ENCODE measurements at regions not wholly inside any gene's neighbourhood (a gene's known extent, or its start where the extent isn't known, plus 50 kb on each side); places are given as distances from the start of the nearest gene placed in this dataset.

GRCh38 chr21:22138297-22139016 is 1140.2 kb downstream of the NCAM2 start:
- no peak for DNase-seq
- ChIA-PET POLR2A (no interaction called here), CTCF (no interaction called here)
- Histone ChIP-seq H3K27ac (ENCODE audit: low read depth in 2 of 2, low read length in 1 of 2) (no peak overlapping the region), H3K27me3 (ENCODE audit: insufficient read depth) (no peaks in the 10 kb centered on the region), H4K20me1 (ENCODE audit: insufficient read depth) (no peaks in the 10 kb centered on the region), H3K36me3 (replicated peaks in 1 of 2; ENCODE audit: control insufficient read depth in 1 of 2, insufficient read depth in 2 of 2, low read length in 1 of 2) (no peaks in the 10 kb centered on the region), H3K9ac (no peak overlapping the region), H3K4me3 (ENCODE audit: low read depth in 2 of 2, low read length in 1 of 2) (no peak overlapping the region), H3K9me2 (no peaks in the 10 kb centered on the region), H3K79me2 (ENCODE audit: insufficient read depth) (no peaks in the 10 kb centered on the region), H3K4me1 (ENCODE audit: control insufficient read depth in 1 of 2, insufficient read depth in 2 of 2, low read depth in 1 of 2, low read length in 1 of 2) (no peaks in the 10 kb centered on the region), H3K4me2 (no peak overlapping the region), H3K9me3 (no peaks in the 10 kb centered on the region), H3F3A (replicated peaks; ENCODE audit: insufficient read depth) (no peaks in the 10 kb centered on the region), H2AFZ (ENCODE audit: low read depth) (no peak overlapping the region)
- WGBS (ENCODE audit: low lambda C conversion rate) = 69% methylated on average over 18 of the region's 18 CpGs
- no peak for TF ChIP-seq RXRA (IDR thresholded peaks at IDR 0.05; ENCODE audit: borderline replicate concordance, low read depth)

- TF ChIP-seq CTCF (IDR thresholded peaks at IDR 0.05) (no peak), EZH2phosphoT487 (IDR thresholded peaks at IDR 0.05; ENCODE audit: borderline replicate concordance, low read depth) (no peak), GATA2 (CRISPR knock-in tag; IDR thresholded peaks at IDR 0.05) (no peak), FOSL2 (IDR thresholded peaks at IDR 0.05; ENCODE audit: borderline replicate concordance, low read depth) (no peak), RFX5 (IDR thresholded peaks at IDR 0.05; ENCODE audit: low read length) (no peak), RCOR1 (IDR thresholded peaks at IDR 0.05; ENCODE audit: low read length) (no peak), MXI1 (IDR thresholded peaks at IDR 0.05; ENCODE audit: low read depth, low read length) (no peak), JUND (IDR thresholded peaks at IDR 0.05) (no peak), NFIC (IDR thresholded peaks at IDR 0.05; ENCODE audit: borderline replicate concordance) (no peak), USF1 (IDR thresholded peaks at IDR 0.05; ENCODE audit: borderline replicate concordance, low read depth) (no peak), SIN3A (IDR thresholded peaks at IDR 0.05; ENCODE audit: borderline replicate concordance, low read depth, low read length) (no peak)
- TF ChIP-seq, protein P1, sequence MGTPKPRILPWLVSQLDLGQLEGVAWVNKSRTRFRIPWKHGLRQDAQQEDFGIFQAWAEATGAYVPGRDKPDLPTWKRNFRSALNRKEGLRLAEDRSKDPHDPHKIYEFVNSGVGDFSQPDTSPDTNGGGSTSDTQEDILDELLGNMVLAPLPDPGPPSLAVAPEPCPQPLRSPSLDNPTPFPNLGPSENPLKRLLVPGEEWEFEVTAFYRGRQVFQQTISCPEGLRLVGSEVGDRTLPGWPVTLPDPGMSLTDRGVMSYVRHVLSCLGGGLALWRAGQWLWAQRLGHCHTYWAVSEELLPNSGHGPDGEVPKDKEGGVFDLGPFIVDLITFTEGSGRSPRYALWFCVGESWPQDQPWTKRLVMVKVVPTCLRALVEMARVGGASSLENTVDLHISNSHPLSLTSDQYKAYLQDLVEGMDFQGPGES (IDR thresholded peaks at IDR 0.05; ENCODE audit: low read depth, low read length) = no peak
- TF ChIP-seq, protein P2, sequence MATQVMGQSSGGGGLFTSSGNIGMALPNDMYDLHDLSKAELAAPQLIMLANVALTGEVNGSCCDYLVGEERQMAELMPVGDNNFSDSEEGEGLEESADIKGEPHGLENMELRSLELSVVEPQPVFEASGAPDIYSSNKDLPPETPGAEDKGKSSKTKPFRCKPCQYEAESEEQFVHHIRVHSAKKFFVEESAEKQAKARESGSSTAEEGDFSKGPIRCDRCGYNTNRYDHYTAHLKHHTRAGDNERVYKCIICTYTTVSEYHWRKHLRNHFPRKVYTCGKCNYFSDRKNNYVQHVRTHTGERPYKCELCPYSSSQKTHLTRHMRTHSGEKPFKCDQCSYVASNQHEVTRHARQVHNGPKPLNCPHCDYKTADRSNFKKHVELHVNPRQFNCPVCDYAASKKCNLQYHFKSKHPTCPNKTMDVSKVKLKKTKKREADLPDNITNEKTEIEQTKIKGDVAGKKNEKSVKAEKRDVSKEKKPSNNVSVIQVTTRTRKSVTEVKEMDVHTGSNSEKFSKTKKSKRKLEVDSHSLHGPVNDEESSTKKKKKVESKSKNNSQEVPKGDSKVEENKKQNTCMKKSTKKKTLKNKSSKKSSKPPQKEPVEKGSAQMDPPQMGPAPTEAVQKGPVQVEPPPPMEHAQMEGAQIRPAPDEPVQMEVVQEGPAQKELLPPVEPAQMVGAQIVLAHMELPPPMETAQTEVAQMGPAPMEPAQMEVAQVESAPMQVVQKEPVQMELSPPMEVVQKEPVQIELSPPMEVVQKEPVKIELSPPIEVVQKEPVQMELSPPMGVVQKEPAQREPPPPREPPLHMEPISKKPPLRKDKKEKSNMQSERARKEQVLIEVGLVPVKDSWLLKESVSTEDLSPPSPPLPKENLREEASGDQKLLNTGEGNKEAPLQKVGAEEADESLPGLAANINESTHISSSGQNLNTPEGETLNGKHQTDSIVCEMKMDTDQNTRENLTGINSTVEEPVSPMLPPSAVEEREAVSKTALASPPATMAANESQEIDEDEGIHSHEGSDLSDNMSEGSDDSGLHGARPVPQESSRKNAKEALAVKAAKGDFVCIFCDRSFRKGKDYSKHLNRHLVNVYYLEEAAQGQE (IDR thresholded peaks at IDR 0.05; ENCODE audit: low read depth, low read length) = no peak
- TF ChIP-seq, protein P3, sequence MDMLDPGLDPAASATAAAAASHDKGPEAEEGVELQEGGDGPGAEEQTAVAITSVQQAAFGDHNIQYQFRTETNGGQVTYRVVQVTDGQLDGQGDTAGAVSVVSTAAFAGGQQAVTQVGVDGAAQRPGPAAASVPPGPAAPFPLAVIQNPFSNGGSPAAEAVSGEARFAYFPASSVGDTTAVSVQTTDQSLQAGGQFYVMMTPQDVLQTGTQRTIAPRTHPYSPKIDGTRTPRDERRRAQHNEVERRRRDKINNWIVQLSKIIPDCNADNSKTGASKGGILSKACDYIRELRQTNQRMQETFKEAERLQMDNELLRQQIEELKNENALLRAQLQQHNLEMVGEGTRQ (IDR thresholded peaks at IDR 0.05; ENCODE audit: borderline replicate concordance, low read depth, low read length) = no peak
- no peaks in the 10 kb centered on the region for H3K79me2 ChIP-seq (ENCODE audit: insufficient read depth)
- ChIA-PET POLR2A (no interaction called here), CTCF (no interaction called here)
- H3K9ac ChIP-seq = no peak overlapping the region
- H4K20me1 ChIP-seq (ENCODE audit: insufficient read depth) = no peaks in the 10 kb centered on the region
- H3K27ac ChIP-seq (ENCODE audit: low read depth in 2 of 2, low read length in 1 of 2) = no peak overlapping the region
- no peaks in the 10 kb centered on the region for H3K4me1 ChIP-seq (ENCODE audit: control insufficient read depth in 1 of 2, insufficient read depth in 2 of 2, low read depth in 1 of 2, low read length in 1 of 2)
- H3K4me2 ChIP-seq = no peak overlapping the region
- no peaks in the 10 kb centered on the region for H3K27me3 ChIP-seq (ENCODE audit: insufficient read depth)
- WGBS (ENCODE audit: low lambda C conversion rate) = 45% methylated on average over 3 of the region's 3 CpGs
- no peaks in the 10 kb centered on the region; the same call in 1 of the 2 replicates for H3K9me3 ChIP-seq
- H2AFZ ChIP-seq (ENCODE audit: low read depth) = no peak overlapping the region
- no peaks in the 10 kb centered on the region for H3F3A ChIP-seq (replicated peaks; ENCODE audit: insufficient read depth)
- no peaks in the 10 kb centered on the region for H3K36me3 ChIP-seq (replicated peaks in 1 of 2; ENCODE audit: control insufficient read depth in 1 of 2, insufficient read depth in 2 of 2, low read length in 1 of 2)
- no peak overlapping the region for H3K4me3 ChIP-seq (ENCODE audit: low read depth in 2 of 2, low read length in 1 of 2)
- H3K9me2 ChIP-seq = no peaks in the 10 kb centered on the region
- DNase-seq = no peak
These were observed 1147.3 kb downstream of the NCAM2 start for GRCh38 chr21:22145545-22145944.

Data from SK-N-SH (cell line).